MM.1S (cell line): ENCODE measurements at regions not wholly inside any gene's neighbourhood (a gene's known extent, or its start where the extent isn't known, plus 50 kb on each side); places are given as distances from the start of the nearest gene placed in this dataset.

Experiments
- EZH2 ChIP-seq: fragments of 300-600 bp; sonication (generic); optimal IDR thresholded peaks from 2 replicates; pipeline ENCODE3; 2017; ENCODE audit warnings: low read depth, mild to moderate bottlenecking, antibody characterized with exemption, low read length, mixed read lengths
- TF ChIP-seq, protein P1 (sequence below): fragments of 300-600 bp; sonication (generic); IDR thresholded peaks from 2 replicates; pipeline ENCODE4 v1.5.1; 2016; ENCODE audit warnings: antibody characterized with exemption, low read length, mixed read lengths

DNA sequence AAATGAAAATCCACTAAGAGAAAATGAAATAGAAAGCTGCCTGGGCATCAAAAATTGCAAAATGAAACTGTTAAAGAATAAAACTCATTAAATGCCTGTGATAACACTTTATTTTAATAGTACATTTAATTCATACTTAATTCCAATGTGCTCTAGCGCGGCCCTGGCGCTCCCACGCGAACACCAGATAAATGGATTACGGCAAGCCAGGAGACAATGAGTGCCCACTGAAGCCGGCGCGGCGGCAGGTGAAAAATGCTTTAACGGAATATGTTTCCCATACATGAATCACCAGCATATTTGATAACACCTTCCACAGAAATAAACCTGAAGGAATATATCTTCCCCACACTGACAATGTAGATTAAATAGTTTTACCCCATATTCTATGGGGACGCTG, 245.5 kb downstream of the RBFOX3 start:
- TF ChIP-seq, protein P1, sequence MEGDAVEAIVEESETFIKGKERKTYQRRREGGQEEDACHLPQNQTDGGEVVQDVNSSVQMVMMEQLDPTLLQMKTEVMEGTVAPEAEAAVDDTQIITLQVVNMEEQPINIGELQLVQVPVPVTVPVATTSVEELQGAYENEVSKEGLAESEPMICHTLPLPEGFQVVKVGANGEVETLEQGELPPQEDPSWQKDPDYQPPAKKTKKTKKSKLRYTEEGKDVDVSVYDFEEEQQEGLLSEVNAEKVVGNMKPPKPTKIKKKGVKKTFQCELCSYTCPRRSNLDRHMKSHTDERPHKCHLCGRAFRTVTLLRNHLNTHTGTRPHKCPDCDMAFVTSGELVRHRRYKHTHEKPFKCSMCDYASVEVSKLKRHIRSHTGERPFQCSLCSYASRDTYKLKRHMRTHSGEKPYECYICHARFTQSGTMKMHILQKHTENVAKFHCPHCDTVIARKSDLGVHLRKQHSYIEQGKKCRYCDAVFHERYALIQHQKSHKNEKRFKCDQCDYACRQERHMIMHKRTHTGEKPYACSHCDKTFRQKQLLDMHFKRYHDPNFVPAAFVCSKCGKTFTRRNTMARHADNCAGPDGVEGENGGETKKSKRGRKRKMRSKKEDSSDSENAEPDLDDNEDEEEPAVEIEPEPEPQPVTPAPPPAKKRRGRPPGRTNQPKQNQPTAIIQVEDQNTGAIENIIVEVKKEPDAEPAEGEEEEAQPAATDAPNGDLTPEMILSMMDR, result no peak
- no peak for TF ChIP-seq EZH2
